EH (cell line): ENCODE measurements at regions not wholly inside any gene's neighbourhood (a gene's known extent, or its start where the extent isn't known, plus 50 kb on each side); places are given as distances from the start of the nearest gene placed in this dataset.
"Not testable (repeated sequence)": the region's sequence is repeated elsewhere in the genome, so short reads cannot be mapped to it uniquely, and the experiment has no call there.

Experiments
- DNase-seq: peaks from one replicate; pipeline ENCODE4 v3.0.0-alpha.2; 2015; ENCODE audit warnings: low read depth

DNA sequence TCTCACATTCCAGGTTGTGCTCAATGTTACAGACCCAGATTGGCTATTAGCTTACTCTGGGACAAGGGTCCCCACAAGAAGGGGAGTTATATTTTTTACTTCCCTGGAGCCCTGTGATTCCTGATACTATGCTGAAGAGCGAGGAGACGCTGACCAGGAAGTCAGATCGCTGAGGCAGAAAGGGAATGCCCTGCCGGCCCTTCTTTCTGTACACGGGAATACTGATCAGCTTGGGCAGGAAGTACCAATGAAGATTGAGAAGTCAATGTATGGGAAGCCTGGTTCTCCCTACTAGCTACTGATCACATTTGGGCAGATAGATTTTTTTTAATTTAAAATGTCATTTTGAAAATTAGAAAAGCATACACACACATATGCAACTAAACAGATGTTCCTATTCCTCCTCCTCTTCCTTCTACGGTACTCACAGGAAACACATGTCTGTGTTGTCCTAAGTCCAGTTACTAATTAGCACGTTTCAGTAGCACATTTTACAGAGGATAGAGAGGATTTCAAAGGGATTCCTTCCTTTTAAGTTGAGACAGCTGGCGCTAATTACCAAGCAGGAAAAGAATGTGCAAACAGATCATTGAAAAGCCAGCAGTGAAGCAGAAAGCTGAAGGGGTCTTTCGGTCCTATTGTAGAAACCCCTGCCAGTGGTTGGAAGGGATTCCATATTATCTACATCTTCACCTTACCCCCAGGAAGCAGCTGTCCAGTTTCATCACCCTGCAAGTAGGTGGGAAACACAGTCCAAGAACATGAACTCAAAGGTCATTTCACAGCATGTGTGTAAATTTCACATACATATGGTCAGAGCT, 292.4 kb downstream of the DUSP6 start:
- DNase-seq, result peak; percentile 33

- DNase-seq, result no peak
Measured at GRCh38 chr12:89059056-89059455, 293.2 kb downstream of the DUSP6 start.

DNA sequence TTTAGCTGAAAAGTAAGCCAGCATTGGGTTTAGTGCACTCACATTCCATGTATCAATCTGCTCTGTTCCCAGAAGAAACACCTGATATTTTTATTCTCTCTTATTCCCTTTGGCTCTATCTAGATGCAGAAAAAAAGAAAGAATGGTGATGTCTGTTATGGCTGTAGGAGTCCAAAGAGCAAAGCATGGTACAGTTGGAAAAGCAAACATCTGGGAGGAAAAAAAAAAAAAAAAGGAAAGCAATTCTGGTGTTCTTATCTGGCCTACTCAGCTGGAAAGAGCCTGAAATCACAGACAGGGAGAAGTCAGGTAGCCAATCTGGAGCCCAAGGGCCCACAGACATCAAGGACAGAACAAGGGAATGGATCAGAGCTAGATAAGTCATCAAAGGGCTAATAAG, 293.9 kb downstream of the DUSP6 start:
- no peak for DNase-seq

GRCh38 chr12:89053817-89054216, 298.5 kb downstream of the DUSP6 start:
- not testable (repeated sequence) for DNase-seq

DNA sequence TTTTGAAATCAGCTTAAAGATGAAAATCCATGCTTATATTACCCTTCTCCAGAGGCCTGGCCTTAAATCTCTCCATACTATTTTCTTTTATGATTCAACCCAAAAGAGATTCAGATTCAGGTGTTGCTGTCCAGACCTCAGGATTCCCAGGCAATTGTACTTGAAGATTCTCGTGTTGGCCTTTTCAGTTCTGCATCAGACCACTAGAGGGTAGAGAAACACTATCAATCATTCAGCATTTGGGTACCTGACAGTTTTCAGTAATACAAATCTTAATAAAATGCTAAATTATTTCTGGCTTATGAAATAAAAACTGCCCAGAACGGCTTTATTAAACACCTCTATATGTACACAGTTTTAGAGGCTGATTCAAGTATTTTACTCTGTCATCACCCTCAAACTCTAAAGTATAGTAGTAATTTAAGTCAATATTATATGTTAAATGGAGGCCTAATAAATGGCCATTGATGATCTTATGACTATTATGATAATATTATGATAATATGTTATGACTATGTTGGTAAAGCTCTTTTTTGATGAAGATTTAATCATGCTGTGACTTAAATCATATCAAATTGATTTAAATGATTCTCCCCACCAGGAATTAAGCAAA, 301.1 kb downstream of the DUSP6 start:
- DNase-seq, result peak; percentile 71

DNA sequence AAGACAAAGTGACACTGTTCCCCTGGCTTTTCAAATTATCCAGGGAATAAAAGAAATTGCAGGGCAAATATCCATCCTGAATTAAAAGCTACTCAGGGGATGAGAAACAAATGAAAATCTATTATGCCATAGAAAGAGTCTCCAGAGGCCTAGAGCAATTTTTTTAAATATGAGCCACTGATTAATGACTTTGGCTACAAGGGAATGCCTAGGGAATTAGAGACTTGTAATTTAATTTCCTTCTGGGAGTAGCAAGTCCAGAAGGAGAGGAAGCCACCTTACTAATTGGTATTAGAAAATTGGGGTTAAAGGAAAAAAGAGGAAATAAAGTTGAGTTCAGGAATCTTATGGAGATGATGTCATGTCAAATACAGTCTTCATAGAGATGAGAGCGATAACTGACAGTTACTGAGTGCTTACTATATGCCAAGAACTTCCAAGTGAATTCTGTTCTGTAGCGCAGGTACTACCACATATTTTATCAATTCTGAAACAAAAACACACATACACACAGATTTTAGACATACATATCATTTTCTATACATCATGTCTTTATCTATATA, 304.4 kb downstream of the DUSP6 start:
- no peak for DNase-seq

DNA sequence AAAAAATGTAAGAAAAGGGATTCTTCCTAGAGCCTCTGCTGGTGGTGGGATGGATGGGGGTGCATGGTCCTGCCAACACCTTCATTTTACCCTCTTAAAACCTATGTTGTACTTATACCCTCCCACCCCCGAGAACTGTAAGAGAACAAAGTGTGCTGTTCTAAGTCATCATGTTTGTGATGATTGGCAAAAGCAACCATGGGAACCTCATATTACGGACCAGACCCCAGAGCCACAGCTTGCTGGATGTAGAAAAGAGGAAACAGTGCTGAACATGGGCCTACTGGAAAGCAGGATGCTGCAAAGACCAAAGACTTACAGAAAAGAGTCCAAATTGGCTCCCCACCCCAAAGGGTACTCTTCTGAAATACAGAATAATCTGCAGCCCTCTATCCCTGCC, 311.2 kb downstream of the DUSP6 start:
- DNase-seq, result no peak

DNA sequence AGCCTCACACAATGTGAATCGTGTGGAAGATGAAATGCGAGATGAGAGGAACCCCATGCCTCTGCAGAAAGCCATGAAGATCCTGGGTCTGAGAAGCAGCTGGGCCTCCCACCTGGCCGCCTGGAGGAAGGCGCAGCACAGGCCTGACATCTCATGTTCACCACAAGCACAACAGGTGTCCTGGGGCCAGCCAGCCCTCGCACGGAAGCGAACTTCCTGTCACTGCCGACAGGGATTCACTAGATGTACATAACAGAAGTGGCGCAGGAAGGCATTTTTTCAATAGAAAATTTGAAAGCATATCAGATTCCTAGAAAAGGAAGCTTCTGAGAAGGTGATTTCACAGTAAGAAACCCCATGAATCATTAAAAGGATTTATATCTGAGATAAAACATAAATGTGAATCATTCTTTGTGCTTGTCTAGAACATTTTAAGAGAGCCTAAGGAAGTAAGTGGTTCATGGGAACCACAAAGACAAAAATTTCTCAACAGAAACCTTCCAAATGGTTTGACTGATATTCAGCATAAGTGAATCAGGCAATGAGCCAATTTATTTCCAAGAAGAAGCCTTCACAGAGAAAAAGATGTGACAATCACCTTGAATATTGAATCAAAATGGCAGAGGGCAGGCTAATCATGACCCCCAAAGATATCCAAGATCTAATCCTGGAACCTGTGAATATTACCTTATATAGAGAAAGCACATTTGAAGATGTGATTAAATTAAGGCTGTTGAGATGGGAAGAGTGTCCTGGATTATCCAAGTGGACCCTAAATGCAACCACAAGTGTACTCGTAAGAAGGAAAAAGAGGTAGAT, 311.9 kb downstream of the DUSP6 start:
- DNase-seq, result peak; percentile 60

DNA sequence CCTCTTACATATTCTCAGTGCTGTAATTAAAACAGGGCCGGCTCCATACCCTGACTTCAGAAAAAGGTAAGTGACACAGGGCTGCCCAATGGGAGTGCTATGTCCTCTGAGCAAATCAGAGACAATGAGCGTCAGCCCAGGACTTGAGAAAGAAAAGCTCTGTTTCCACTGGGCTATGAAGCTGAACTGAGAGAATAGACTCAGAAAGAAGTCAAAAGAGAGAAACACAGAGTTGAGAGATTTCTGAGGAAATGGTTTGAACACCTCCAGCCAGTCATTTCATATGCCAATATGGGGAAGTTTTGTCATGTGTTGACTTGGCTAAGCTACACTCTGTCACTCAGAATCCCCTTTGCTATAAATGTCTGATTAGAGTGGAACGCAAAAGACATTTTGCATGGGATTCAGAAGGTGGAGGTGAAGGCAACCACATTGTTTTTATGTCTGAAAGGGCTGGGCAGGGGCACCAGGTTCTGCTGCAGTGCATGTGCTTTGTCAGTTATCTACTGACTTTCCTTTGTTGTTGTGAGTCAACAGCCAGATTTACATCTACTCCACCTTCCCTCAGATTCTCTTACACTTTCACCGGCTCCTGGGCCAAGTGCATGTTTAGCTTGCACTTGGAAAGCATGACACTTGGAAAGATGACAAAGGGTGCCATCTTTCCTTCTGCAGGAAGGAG, 313.3 kb downstream of the DUSP6 start:
- DNase-seq, result no peak

- DNase-seq, result no peak
Measured at GRCh38 chr12:89033062-89033461, 319.2 kb downstream of the DUSP6 start.

- DNase-seq, result peak; percentile 36
Measured at GRCh38 chr12:89029961-89030360, 322.3 kb downstream of the DUSP6 start.

- DNase-seq, result no peak
Measured at GRCh38 chr12:89024580-89024979, 327.7 kb downstream of the DUSP6 start.

DNA sequence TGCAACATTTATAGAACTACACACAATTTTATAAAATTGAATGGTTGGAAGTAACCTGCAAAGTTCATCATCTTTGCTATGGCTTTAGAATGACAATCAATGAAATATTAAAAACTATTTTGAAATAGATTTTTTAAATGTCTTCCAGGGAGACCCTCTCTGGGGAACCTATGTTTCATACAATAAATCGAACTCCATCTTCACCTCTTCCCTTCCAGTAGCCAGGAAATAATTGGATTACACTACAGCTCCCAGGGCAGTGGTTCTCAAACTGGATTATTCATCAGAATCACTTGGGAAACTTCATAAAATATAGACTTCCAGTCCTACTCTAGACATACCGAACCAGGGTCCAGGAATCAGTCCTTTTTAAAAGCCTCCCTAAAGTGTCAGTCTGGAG, 328.4 kb downstream of the DUSP6 start:
- DNase-seq, result no peak

- no peak for DNase-seq
Measured at GRCh38 chr12:89020689-89021088, 331.6 kb downstream of the DUSP6 start.

- no peak for DNase-seq
Measured at GRCh38 chr12:89020121-89020480, 332.2 kb downstream of the DUSP6 start.

GRCh38 chr12:89019439-89020120, 332.7 kb downstream of the DUSP6 start:
- DNase-seq, result peak; percentile 87

DNA sequence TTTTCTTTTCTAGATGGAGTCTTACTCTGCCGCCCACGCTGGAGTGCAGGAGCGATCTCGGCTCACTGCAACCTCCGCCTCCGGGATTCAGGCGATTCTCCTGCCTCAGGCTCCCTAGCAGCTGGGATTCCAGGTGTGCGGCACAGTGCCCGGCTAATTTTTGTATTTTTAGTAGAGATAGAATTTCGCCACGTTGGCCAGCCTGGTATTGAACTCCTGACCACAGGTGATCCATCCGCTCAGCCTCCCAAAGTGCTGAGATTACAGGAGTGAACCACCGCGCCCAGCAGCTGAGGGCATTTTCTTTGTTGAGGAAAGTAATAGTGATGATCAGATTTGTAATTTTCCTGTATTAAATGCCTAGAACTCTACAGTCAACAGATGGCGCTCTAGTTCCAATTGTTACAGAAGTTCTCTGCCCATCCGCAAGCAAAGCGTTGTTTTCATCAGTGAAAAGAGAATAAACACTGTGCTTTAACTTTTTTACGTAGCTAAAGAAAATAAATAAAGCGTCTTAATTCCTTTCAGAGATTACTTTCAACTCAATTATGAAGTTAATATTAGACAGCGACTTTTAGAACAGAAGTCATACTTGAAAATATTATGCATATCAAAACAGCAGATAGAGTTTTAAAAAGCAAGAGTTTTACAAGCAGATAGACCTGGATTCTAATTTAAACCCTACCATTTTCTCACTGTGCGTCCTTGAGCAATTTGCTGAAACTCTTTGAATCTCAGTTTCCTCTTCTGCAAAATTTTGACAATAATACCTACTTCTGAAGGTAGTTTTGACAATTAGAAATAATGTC, 335.1 kb downstream of the DUSP6 start:
- peak; percentile 71 for DNase-seq

GRCh38 chr12:89015419-89015818, 336.9 kb downstream of the DUSP6 start:
- no peak for DNase-seq

GRCh38 chr12:88998421-88998820, 353.9 kb downstream of the DUSP6 start:
- no peak for DNase-seq

GRCh38 chr12:88996200-88996788, 356.0 kb downstream of the DUSP6 start:
- DNase-seq, result peak; percentile 11
